WTC11 (cell line): ENCODE measurements at regions not wholly inside any gene's neighbourhood (a gene's known extent, or its start where the extent isn't known, plus 50 kb on each side); places are given as distances from the start of the nearest gene placed in this dataset.

Source experiments
- ATF1 ChIP-seq: sonication (generic); formaldehyde crosslinking; IDR thresholded peaks from 2 replicates; pipeline ENCODE4 v1.8.1; 2023; ENCODE audit warnings: mild to moderate bottlenecking, moderate library complexity, missing genetic modification reagents
- CBFB ChIP-seq: sonication (generic); formaldehyde crosslinking; IDR thresholded peaks from 2 replicates; pipeline ENCODE4 v1.8.1; 2022; ENCODE audit warnings: mild to moderate bottlenecking, low read depth, missing genetic modification reagents
- CTCF ChIP-seq: fragments of 200-600 bp; IDR thresholded peaks from 2 replicates; pipeline ENCODE4 v1.8.0; 2022; ENCODE audit warnings: antibody characterized with exemption
- E2F4 ChIP-seq: sonication (generic); formaldehyde crosslinking; IDR thresholded peaks from 2 replicates; pipeline ENCODE4 v1.8.1; 2022; ENCODE audit warnings: low read depth, mild to moderate bottlenecking, moderate library complexity, missing genetic modification reagents, borderline replicate concordance
- FOXP4 ChIP-seq: sonication (generic); formaldehyde crosslinking; IDR thresholded peaks from 2 replicates; pipeline ENCODE4 v1.8.0; 2022; ENCODE audit warnings: mild to moderate bottlenecking, missing genetic modification reagents
- HMGXB4 ChIP-seq: sonication (generic); formaldehyde crosslinking; IDR thresholded peaks from 2 replicates; pipeline ENCODE4 v1.8.1; 2023; ENCODE audit warnings: mild to moderate bottlenecking, moderate library complexity, missing genetic modification reagents
- MAX ChIP-seq: sonication (generic); formaldehyde crosslinking; IDR thresholded peaks from 2 replicates; pipeline ENCODE4 v1.8.0; 2022; ENCODE audit warnings: mild to moderate bottlenecking, missing genetic modification reagents
- USF2 ChIP-seq: sonication (generic); formaldehyde crosslinking; IDR thresholded peaks from 2 replicates; pipeline ENCODE4 v1.8.1; 2023; ENCODE audit warnings: mild to moderate bottlenecking, missing genetic modification reagents, moderate library complexity
- ZBTB21 ChIP-seq: sonication (generic); formaldehyde crosslinking; IDR thresholded peaks from 2 replicates; pipeline ENCODE4 v1.8.1; 2023; ENCODE audit warnings: mild to moderate bottlenecking, missing genetic modification reagents, borderline replicate concordance
- ZNF121 ChIP-seq: sonication (generic); formaldehyde crosslinking; IDR thresholded peaks from 2 replicates; pipeline ENCODE4 v1.8.0; 2023; ENCODE audit warnings: missing genetic modification reagents
- ZNF416 ChIP-seq: fragments of 250-450 bp; sonication (Bioruptor Pico); IDR thresholded peaks from 2 replicates; pipeline ENCODE4 v1.9.0; 2021; ENCODE audit warnings: mild to moderate bottlenecking, inconsistent platforms
- ZNF671 ChIP-seq: fragments of 250-450 bp; sonication (Bioruptor Pico); IDR thresholded peaks from 2 replicates; pipeline ENCODE4 v1.8.0; 2021; ENCODE audit warnings: mild to moderate bottlenecking
- ZSCAN18 ChIP-seq: fragments of 250-450 bp; sonication (Bioruptor Pico); IDR thresholded peaks from 2 replicates; pipeline ENCODE4 v2.1.2; 2022; ENCODE audit warnings: mild to moderate bottlenecking, moderate library complexity

GRCh38 chr2:139378373-139378772 lies 598.2 kb upstream of the NXPH2 start:
- TF ChIP-seq ATF1 (CRISPR knock-in tag) (no peak), ZBTB21 (CRISPR knock-in tag) (no peak), CTCF (no peak), USF2 (CRISPR knock-in tag) (no peak), E2F4 (no peak), MAX (CRISPR knock-in tag) (no peak), ZNF416 (CRISPR knock-in tag) (no peak), HMGXB4 (CRISPR knock-in tag) (no peak), ZSCAN18 (no peak), FOXP4 (CRISPR knock-in tag) (no peak), ZNF121 (no peak), CBFB (CRISPR knock-in tag) (no peak), ZNF671 (no peak)
